ENCODE measurements at regions not wholly inside any gene's neighbourhood (a gene's known extent, or its start where the extent isn't known, plus 50 kb on each side); places are given as distances from the start of the nearest gene placed in this dataset.

- DNase-seq (ENCODE audit: low read depth in 1 of 2, low spot score in 1 of 2) (no peak), FAIRE-seq (no peak), ATAC-seq (no peak)
- POLR2A ChIA-PET: no interaction called here
- Histone ChIP-seq H3K4me3 (no peak overlapping the region), H3K9me3 (no peaks in the 10 kb centered on the region), H3K27ac (peak overlapping the region; percentile 52 to 72; a peak in 4 of 6 replicates), H3K4me2 (no peak overlapping the region), H3K4me1 (peaks cover 17% of the 10 kb centered on the region)
- CTCF ChIA-PET: interaction anchor here (0.8 to 6.7 kb wide), 2 partner anchors 12 to 30 kb away, joined by 3 to 49 read pairs; no protein-coding TSS in a partner anchor
- TF ChIP-seq JUN (IDR thresholded peaks at IDR 0.05) (no peak), CHD4 (IDR thresholded peaks at IDR 0.05; ENCODE audit: borderline replicate concordance) (no peak), ZC3H11A (IDR thresholded peaks at IDR 0.05) (no peak), HDAC2 (IDR thresholded peaks at IDR 0.05) (no peak), NR3C1 (IDR thresholded peaks at IDR 0.05) (no peak), BCL3 (IDR thresholded peaks at IDR 0.05) (no peak), CHD2 (IDR thresholded peaks at IDR 0.05; ENCODE audit: low read length, partially characterized antibody) (no peak), MAX (IDR thresholded peaks at IDR 0.05) (no peak), HOXA7 (CRISPR knock-in tag; IDR thresholded peaks at IDR 0.05) (no peak), GATA3 (IDR thresholded peaks at IDR 0.05; ENCODE audit: borderline replicate concordance) (no peak), TP53 (CRISPR knock-in tag; IDR thresholded peaks at IDR 0.05) (no peak), HOXB13 (CRISPR knock-in tag; IDR thresholded peaks at IDR 0.05; ENCODE audit: low read depth) (no peak), KDM1A (IDR thresholded peaks at IDR 0.05; ENCODE audit: low read depth) (no peak)
- WGBS (ENCODE audit: missing lambda C conversion rate): 88% methylated on average over 3 of the region's 4 CpGs
These were observed 180.4 kb downstream of the KATNAL1 start for GRCh38 chr13:30126903-30127428.

DNA sequence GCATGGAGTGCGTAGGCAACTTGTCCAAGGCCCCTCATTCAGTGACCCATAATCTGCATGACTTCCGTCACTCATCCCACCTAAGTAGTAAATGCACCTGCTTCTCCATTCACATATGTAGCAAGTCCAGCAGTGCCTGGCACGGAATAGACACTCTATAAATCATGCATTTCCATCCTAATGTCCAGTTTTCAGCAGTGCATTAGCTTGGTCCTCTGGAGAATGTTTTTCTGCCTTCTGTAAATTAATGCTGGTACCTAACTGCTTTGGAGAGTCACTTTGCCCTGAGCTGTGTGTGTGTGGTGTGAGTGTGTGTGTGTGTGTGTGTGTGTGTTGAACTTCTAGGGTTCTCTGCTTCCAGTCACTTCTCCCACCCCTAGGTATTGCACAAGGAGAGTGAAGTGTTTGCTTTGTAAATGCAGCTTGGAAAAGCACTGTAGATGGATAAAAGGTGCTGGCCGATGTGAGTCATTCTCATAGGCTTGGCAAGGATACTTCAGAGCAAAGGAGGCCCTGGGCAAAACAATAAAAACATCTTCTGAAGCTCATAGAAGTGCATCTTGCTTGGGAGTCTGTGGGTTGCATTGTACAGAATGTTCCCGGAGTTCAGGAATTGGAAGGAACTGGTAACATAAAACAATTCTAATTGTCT, 181.8 kb downstream of the KATNAL1 start:
- FAIRE-seq: no peak
- ChIA-PET CTCF (interaction anchor here (0.8 to 6.7 kb wide), 2 partner anchors 9 to 10 kb away, joined by 4 to 49 read pairs; no protein-coding TSS in a partner anchor), POLR2A (no interaction called here)
- peak; percentile 67 for TF ChIP-seq JUNB (IDR thresholded peaks at IDR 0.05)
- peak; percentile 41; the same call in 1 of the 2 replicates for TF ChIP-seq FOSL2 (IDR thresholded peaks at IDR 0.05)
- TF ChIP-seq FOSL2 (CRISPR knock-in tag; IDR thresholded peaks at IDR 0.05): peak; percentile 49
- no peak for TF ChIP-seq NPAS2 (CRISPR knock-in tag; IDR thresholded peaks at IDR 0.05; ENCODE audit: borderline replicate concordance)
- peak; percentile 78 to 89 for TF ChIP-seq CEBPB (IDR thresholded peaks at IDR 0.05)
- TF ChIP-seq, protein P1, sequence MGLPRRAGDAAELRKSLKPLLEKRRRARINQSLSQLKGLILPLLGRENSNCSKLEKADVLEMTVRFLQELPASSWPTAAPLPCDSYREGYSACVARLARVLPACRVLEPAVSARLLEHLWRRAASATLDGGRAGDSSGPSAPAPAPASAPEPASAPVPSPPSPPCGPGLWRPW (IDR thresholded peaks at IDR 0.05): no peak
- TF ChIP-seq BCL3 (IDR thresholded peaks at IDR 0.05): 0 out of 3 replicates have a peak, but pooled peaks have one; percentile 43
- peak in 1 of 2 experiments; percentile 26; a peak in 1 of 5 replicates for TF ChIP-seq EP300 (IDR thresholded peaks at IDR 0.05)
- peak overlapping the region; percentile 65 for H3K4me2 ChIP-seq
- peak; percentile 31 to 82 for DNase-seq (ENCODE audit: low read depth in 1 of 2, low spot score in 1 of 2)
- no peaks in the 10 kb centered on the region for H3K9me3 ChIP-seq
- peak; percentile 90 to 91 for ATAC-seq
- no peak overlapping the region for H3K4me3 ChIP-seq
- WGBS (ENCODE audit: missing lambda C conversion rate): 19% methylated on average over 5 of the region's 5 CpGs
- peak overlapping the region; percentile 39 to 72; a peak in 3 of 6 replicates for H3K27ac ChIP-seq
- peaks cover 17% of the 10 kb centered on the region for H3K4me1 ChIP-seq

DNA sequence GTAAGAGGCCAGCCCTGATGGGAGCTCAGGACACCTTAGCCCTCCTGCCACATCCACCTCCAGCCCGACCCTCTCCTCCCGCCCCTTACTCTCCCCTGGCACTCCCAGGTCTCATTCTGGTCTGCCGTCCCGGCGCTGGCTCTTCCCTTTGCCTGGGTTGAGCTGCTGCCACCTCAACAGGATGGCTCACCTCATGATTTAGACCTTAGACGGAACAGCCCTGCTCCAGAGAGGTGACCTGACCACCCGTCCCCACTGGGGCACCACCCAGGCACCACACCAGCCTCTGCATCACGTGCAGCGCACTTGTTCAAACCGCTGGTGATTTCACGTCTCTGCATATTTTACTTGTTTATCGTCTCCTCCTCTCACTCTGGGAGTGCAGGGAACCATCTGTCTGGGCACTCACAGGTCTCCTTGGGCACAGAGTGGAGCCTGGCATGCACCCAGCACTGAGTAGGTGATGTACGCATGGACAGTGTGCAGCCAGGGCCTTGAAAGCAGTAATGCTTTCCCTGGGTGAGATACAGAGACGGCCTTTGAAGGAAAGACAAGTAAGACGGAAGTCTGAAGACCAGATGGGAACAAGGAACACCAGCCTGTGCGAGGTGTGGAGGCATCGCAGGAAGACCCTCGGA, 183.1 kb downstream of the KATNAL1 start:
- WGBS (ENCODE audit: missing lambda C conversion rate): 81% methylated on average over 18 of the region's 18 CpGs
- no peak for TF ChIP-seq REST (IDR thresholded peaks at IDR 0.05)
- no peak for TF ChIP-seq FOXS1 (CRISPR knock-in tag; IDR thresholded peaks at IDR 0.05)
- ChIA-PET CTCF (interaction anchor here (2.4 to 6.7 kb wide), 3 partner anchors 8 to 616 kb away, joined by 9 to 49 read pairs (median 25); no protein-coding TSS in a partner anchor), POLR2A (no interaction called here)
- Histone ChIP-seq H3K4me2 (no peak overlapping the region), H3K4me1 (peaks cover 17% of the 10 kb centered on the region), H3K27ac (peak overlapping the region in 1 of 2 experiments; percentile 39; a peak in 3 of 6 replicates), H3K4me3 (no peak overlapping the region), H3K9me3 (no peaks in the 10 kb centered on the region)
- no peak for FAIRE-seq
- ATAC-seq: no peak
- no peak for DNase-seq (ENCODE audit: low read depth in 1 of 2, low spot score in 1 of 2)

Data from A549 (cell line).